HepG2 (cell line): ENCODE measurements at regions not wholly inside any gene's neighbourhood (a gene's known extent, or its start where the extent isn't known, plus 50 kb on each side); places are given as distances from the start of the nearest gene placed in this dataset.

Experiments
- ATAD3A ChIP-seq: sonication (generic); formaldehyde crosslinking; IDR thresholded peaks from 2 replicates; pipeline ENCODE4 v1.4.0; 2020; ENCODE audit warnings: missing genetic modification reagents
- CHD4 ChIP-seq: fragments of 200-600 bp; sonication (generic); IDR thresholded peaks from 2 replicates; pipeline ENCODE4 v1.7.0; 2017; ENCODE audit warnings: mild to moderate bottlenecking, low read length, borderline replicate concordance
- FUBP1 ChIP-seq: sonication (generic); formaldehyde crosslinking; IDR thresholded peaks from 2 replicates; pipeline ENCODE4 v1.5.1; 2020; ENCODE audit warnings: missing genetic modification reagents, mild to moderate bottlenecking, borderline replicate concordance
- KDM5A ChIP-seq: fragments of 200-600 bp; sonication (generic); IDR thresholded peaks from 2 replicates; pipeline ENCODE4 v1.7.0; 2018; ENCODE audit warnings: antibody characterized with exemption, mild to moderate bottlenecking, low read length, borderline replicate concordance
- LBX2 ChIP-seq: sonication (generic); formaldehyde crosslinking; IDR thresholded peaks from 2 replicates; pipeline ENCODE4 v1.5.0; 2020; ENCODE audit warnings: missing genetic modification reagents, mild to moderate bottlenecking, borderline replicate concordance
- MXI1 ChIP-seq: IDR thresholded peaks from 3 replicates; pipeline ENCODE4 v1.6.1; 2012; ENCODE audit warnings: low read depth, low read length, inconsistent platforms, borderline replicate concordance
- PHF8 ChIP-seq: sonication (generic); formaldehyde crosslinking; IDR thresholded peaks from 2 replicates; pipeline ENCODE4 v1.5.0; 2020; ENCODE audit warnings: missing genetic modification reagents
- PRDM4 ChIP-seq: sonication (generic); formaldehyde crosslinking; IDR thresholded peaks from 2 replicates; pipeline ENCODE4 v1.9.0; 2021; ENCODE audit warnings: missing genetic modification reagents, borderline replicate concordance
- ZKSCAN8 ChIP-seq: IDR thresholded peaks from 2 replicates; pipeline ENCODE4 v1.6.1; 2016; ENCODE audit warnings: borderline replicate concordance, missing genetic modification reagents, missing compliant biosample characterization
- ZNF121 ChIP-seq: sonication (generic); formaldehyde crosslinking; IDR thresholded peaks from 2 replicates; pipeline ENCODE4 v1.5.0; 2020; ENCODE audit warnings: mild to moderate bottlenecking, missing genetic modification reagents
- ZNF468 ChIP-seq: sonication (generic); formaldehyde crosslinking; IDR thresholded peaks from 2 replicates; pipeline ENCODE4 v1.8.0; 2022; ENCODE audit warnings: mild to moderate bottlenecking, moderate library complexity, missing genetic modification reagents
- ZNF614 ChIP-seq: IDR thresholded peaks from 2 replicates; pipeline ENCODE4 v1.6.1; 2018; ENCODE audit warnings: missing biosample characterization, missing genetic modification reagents, inconsistent platforms, borderline replicate concordance
- ZNF619 ChIP-seq: sonication (generic); formaldehyde crosslinking; IDR thresholded peaks from 2 replicates; pipeline ENCODE4 v1.4.0; 2020; ENCODE audit warnings: mild to moderate bottlenecking, missing genetic modification reagents
- TF ChIP-seq, protein P1 (sequence below): sonication (generic); formaldehyde crosslinking; IDR thresholded peaks from 2 replicates; pipeline ENCODE4 v1.8.0; 2022; ENCODE audit warnings: mild to moderate bottlenecking, missing genetic modification reagents
- TF ChIP-seq, protein P2 (sequence below): sonication (generic); formaldehyde crosslinking; IDR thresholded peaks from 2 replicates; pipeline ENCODE4 v1.5.0; 2020; ENCODE audit warnings: mild to moderate bottlenecking, missing genetic modification reagents

GRCh38 chr3:13223574-13224237 lies 150.5 kb upstream of the IQSEC1 start (continued):
- TF ChIP-seq, protein P1, sequence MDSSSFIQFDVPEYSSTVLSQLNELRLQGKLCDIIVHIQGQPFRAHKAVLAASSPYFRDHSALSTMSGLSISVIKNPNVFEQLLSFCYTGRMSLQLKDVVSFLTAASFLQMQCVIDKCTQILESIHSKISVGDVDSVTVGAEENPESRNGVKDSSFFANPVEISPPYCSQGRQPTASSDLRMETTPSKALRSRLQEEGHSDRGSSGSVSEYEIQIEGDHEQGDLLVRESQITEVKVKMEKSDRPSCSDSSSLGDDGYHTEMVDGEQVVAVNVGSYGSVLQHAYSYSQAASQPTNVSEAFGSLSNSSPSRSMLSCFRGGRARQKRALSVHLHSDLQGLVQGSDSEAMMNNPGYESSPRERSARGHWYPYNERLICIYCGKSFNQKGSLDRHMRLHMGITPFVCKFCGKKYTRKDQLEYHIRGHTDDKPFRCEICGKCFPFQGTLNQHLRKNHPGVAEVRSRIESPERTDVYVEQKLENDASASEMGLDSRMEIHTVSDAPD (CRISPR knock-in tag), result no peak
- TF ChIP-seq, protein P2, sequence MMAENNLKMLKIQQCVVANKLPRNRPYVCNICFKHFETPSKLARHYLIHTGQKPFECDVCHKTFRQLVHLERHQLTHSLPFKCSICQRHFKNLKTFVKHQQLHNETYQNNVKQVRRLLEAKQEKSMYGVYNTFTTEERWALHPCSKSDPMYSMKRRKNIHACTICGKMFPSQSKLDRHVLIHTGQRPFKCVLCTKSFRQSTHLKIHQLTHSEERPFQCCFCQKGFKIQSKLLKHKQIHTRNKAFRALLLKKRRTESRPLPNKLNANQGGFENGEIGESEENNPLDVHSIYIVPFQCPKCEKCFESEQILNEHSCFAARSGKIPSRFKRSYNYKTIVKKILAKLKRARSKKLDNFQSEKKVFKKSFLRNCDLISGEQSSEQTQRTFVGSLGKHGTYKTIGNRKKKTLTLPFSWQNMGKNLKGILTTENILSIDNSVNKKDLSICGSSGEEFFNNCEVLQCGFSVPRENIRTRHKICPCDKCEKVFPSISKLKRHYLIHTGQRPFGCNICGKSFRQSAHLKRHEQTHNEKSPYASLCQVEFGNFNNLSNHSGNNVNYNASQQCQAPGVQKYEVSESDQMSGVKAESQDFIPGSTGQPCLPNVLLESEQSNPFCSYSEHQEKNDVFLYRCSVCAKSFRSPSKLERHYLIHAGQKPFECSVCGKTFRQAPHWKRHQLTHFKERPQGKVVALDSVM (CRISPR knock-in tag), result peak; percentile 100
- TF ChIP-seq ZNF614 (CRISPR knock-in tag) (peak; percentile 37; the same call in 1 of the 2 replicates), PRDM4 (CRISPR knock-in tag) (no peak), CHD4 (no peak), ZNF121 (CRISPR knock-in tag) (0 out of 2 replicates have a peak, but pooled peaks have one; percentile 37), LBX2 (CRISPR knock-in tag) (no peak), ZNF619 (CRISPR knock-in tag) (no peak), MXI1 (no peak), ZKSCAN8 (CRISPR knock-in tag) (no peak), KDM5A (no peak), ZNF468 (CRISPR knock-in tag) (no peak), FUBP1 (no peak), PHF8 (CRISPR knock-in tag) (peak; percentile 47; the same call in 1 of the 2 replicates), ATAD3A (CRISPR knock-in tag) (no peak)
